ENCODE measurements at regions not wholly inside any gene's neighbourhood (a gene's known extent, or its start where the extent isn't known, plus 50 kb on each side); places are given as distances from the start of the nearest gene placed in this dataset.

DNA sequence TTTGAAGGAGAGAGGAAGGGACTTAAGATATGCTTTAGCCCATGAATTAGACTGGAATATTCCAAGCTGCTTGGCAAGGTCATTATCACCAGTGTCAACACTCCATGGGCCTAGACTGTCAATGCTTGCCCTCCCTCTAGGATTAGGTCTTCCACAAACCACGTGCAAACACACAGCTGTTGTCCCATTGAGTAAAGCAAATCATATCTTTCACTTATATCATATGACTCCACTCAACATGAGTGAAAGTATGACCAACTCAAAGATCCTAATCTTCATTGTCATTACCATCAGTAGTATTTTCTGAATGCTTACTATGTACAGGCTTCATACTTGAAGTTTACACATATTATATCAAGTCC, 57.0 kb upstream of the GRAMD2B start (continued):
- TF ChIP-seq, protein P1, sequence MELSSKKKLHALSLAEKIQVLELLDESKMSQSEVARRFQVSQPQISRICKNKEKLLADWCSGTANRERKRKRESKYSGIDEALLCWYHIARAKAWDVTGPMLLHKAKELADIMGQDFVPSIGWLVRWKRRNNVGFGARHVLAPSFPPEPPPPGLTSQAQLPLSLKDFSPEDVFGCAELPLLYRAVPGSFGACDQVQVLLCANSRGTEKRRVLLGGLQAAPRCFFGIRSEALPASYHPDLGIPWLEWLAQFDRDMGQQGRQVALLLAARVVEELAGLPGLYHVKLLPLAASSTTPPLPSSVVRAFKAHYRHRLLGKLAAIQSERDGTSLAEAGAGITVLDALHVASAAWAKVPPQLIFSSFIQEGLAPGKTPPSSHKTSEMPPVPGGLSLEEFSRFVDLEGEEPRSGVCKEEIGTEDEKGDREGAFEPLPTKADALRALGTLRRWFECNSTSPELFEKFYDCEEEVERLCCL (CRISPR knock-in tag; IDR thresholded peaks at IDR 0.05; ENCODE audit: borderline replicate concordance) = no peak
- TF ChIP-seq, protein P2, sequence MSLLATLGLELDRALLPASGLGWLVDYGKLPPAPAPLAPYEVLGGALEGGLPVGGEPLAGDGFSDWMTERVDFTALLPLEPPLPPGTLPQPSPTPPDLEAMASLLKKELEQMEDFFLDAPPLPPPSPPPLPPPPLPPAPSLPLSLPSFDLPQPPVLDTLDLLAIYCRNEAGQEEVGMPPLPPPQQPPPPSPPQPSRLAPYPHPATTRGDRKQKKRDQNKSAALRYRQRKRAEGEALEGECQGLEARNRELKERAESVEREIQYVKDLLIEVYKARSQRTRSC (CRISPR knock-in tag; IDR thresholded peaks at IDR 0.05; ENCODE audit: low read depth) = no peak
- TF ChIP-seq RBFOX2 (IDR thresholded peaks at IDR 0.05; ENCODE audit: low read depth, low read length) (no peak), MIER3 (CRISPR knock-in tag; IDR thresholded peaks at IDR 0.05; ENCODE audit: borderline replicate concordance) (no peak), STAG1 (CRISPR knock-in tag; IDR thresholded peaks at IDR 0.05) (no peak), SNAI1 (CRISPR knock-in tag; IDR thresholded peaks at IDR 0.05; ENCODE audit: borderline replicate concordance) (no peak), TBX3 (IDR thresholded peaks at IDR 0.05; ENCODE audit: borderline replicate concordance) (no peak), NR3C1 (CRISPR knock-in tag; IDR thresholded peaks at IDR 0.05) (no peak), ZNF382 (CRISPR knock-in tag; IDR thresholded peaks at IDR 0.05; ENCODE audit: borderline replicate concordance) (no peak), ZNF772 (CRISPR knock-in tag; IDR thresholded peaks at IDR 0.05) (no peak), CAMTA2 (CRISPR knock-in tag; IDR thresholded peaks at IDR 0.05; ENCODE audit: borderline replicate concordance) (no peak), NCOA2 (CRISPR knock-in tag; IDR thresholded peaks at IDR 0.05) (peak; percentile 45; the same call in 1 of the 2 replicates), SRSF1 (optimal IDR thresholded peaks at IDR 0.05; ENCODE audit: low read depth, low read length) (no peak), ZC3H4 (CRISPR knock-in tag; IDR thresholded peaks at IDR 0.05; ENCODE audit: borderline replicate concordance) (no peak), MBNL3 (CRISPR knock-in tag; conservative IDR thresholded peaks at IDR 0.05) (no peak)
- TF ChIP-seq, protein P3, sequence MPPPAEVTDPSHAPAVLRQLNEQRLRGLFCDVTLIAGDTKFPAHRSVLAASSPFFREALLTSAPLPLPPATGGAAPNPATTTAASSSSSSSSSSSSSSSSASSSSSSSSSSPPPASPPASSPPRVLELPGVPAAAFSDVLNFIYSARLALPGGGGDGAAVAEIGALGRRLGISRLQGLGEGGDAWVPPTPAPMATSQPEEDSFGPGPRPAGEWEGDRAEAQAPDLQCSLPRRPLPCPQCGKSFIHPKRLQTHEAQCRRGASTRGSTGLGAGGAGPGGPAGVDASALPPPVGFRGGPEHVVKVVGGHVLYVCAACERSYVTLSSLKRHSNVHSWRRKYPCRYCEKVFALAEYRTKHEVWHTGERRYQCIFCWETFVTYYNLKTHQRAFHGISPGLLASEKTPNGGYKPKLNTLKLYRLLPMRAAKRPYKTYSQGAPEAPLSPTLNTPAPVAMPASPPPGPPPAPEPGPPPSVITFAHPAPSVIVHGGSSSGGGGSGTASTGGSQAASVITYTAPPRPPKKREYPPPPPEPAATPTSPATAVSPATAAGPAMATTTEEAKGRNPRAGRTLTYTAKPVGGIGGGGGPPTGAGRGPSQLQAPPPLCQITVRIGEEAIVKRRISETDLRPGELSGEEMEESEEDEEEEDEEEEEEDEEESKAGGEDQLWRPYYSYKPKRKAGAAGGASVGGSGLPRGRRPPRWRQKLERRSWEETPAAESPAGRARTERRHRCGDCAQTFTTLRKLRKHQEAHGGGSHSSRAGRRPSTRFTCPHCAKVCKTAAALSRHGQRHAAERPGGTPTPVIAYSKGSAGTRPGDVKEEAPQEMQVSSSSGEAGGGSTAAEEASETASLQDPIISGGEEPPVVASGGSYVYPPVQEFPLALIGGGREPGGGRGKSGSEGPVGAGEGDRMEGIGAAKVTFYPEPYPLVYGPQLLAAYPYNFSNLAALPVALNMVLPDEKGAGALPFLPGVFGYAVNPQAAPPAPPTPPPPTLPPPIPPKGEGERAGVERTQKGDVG (CRISPR knock-in tag; IDR thresholded peaks at IDR 0.05; ENCODE audit: borderline replicate concordance) = no peak
- TF ChIP-seq, protein P4, sequence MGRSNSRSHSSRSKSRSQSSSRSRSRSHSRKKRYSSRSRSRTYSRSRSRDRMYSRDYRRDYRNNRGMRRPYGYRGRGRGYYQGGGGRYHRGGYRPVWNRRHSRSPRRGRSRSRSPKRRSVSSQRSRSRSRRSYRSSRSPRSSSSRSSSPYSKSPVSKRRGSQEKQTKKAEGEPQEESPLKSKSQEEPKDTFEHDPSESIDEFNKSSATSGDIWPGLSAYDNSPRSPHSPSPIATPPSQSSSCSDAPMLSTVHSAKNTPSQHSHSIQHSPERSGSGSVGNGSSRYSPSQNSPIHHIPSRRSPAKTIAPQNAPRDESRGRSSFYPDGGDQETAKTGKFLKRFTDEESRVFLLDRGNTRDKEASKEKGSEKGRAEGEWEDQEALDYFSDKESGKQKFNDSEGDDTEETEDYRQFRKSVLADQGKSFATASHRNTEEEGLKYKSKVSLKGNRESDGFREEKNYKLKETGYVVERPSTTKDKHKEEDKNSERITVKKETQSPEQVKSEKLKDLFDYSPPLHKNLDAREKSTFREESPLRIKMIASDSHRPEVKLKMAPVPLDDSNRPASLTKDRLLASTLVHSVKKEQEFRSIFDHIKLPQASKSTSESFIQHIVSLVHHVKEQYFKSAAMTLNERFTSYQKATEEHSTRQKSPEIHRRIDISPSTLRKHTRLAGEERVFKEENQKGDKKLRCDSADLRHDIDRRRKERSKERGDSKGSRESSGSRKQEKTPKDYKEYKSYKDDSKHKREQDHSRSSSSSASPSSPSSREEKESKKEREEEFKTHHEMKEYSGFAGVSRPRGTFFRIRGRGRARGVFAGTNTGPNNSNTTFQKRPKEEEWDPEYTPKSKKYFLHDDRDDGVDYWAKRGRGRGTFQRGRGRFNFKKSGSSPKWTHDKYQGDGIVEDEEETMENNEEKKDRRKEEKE (IDR thresholded peaks at IDR 0.05) = no peak
- TF ChIP-seq, protein P5, sequence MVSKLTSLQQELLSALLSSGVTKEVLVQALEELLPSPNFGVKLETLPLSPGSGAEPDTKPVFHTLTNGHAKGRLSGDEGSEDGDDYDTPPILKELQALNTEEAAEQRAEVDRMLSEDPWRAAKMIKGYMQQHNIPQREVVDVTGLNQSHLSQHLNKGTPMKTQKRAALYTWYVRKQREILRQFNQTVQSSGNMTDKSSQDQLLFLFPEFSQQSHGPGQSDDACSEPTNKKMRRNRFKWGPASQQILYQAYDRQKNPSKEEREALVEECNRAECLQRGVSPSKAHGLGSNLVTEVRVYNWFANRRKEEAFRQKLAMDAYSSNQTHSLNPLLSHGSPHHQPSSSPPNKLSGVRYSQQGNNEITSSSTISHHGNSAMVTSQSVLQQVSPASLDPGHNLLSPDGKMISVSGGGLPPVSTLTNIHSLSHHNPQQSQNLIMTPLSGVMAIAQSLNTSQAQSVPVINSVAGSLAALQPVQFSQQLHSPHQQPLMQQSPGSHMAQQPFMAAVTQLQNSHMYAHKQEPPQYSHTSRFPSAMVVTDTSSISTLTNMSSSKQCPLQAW (CRISPR knock-in tag; IDR thresholded peaks at IDR 0.05) = no peak

Measured in HepG2 (cell line).